Adrenal gland (tissue), 9 donors: ENCODE measurements at regions not wholly inside any gene's neighbourhood (a gene's known extent, or its start where the extent isn't known, plus 50 kb on each side); places are given as distances from the start of the nearest gene placed in this dataset.
"Not testable (repeated sequence)": the region's sequence is repeated elsewhere in the genome, so short reads cannot be mapped to it uniquely, and the experiment has no call there.

Source experiments
- DNase-seq, 7 donors: peaks; one replicate each; pipeline ENCODE4 v3.0.0-alpha.2; 2019 to 2020
- H3K27ac ChIP-seq, 5 donors: fragments of 200-600 bp; sonication (generic) in 4 of 5; 1 replicate in 3 of 5; 2 replicates in 2 of 5; pipeline versions ENCODE4 v1.5.1 to v1.8.0; 2016 to 2020; ENCODE audit warnings: mild to moderate bottlenecking in 1 of 5
- H3K27me3 ChIP-seq: fragments of 200-600 bp; 2 replicates; pipeline ENCODE4 v1.8.0; 2021
- H3K36me3 ChIP-seq, 2 donors: fragments of 200-600 bp; replicated peaks in 1 of 2; 1 replicate in 1 of 2; 2 replicates in 1 of 2; pipeline versions ENCODE4 v1.5.1 to v1.8.0; 2018 to 2022
- H3K4me1 ChIP-seq, 2 donors: fragments of 200-600 bp; replicated peaks in 1 of 2; 1 replicate in 1 of 2; 2 replicates in 1 of 2; pipeline versions ENCODE4 v1.5.1 to v1.8.0; 2018 to 2021
- H3K4me3 ChIP-seq, 4 donors: fragments of 200-600 bp; sonication (generic) in 3 of 4; one replicate each; pipeline ENCODE4 v1.5.1; 2016 to 2018
- H3K9me3 ChIP-seq, 3 donors: fragments of 200-600 bp; sonication (generic) in 1 of 3; replicated peaks in 1 of 3; 1 replicate in 2 of 3; 2 replicates in 1 of 3; pipeline versions ENCODE4 v1.5.1 to v1.8.0; 2016 to 2021
- POLR2A ChIP-seq, 2 donors: fragments of 450-650 bp; IDR thresholded peaks; one replicate each; pipeline ENCODE4 v1.6.1; 2017; ENCODE audit warnings: antibody characterized with exemption in 2 of 2, mild to moderate bottlenecking in 2 of 2, moderate library complexity in 1 of 2
- WGBS, 4 donors: extraction: QIAGEN DNeasy Blood & Tissue Kit in 2 of 4; methylation state at CpG; one replicate each; pipeline versions ENCODE4 v1.1.5 to v1.1.7; 2013 to 2017; 5-methylcytosine and 5-hydroxymethylcytosine counted together
- intact Hi-C, 2 donors: fragments of 100-400 bp; cut with DNase I; formaldehyde crosslinking; loops; one replicate each; pipeline versions ENCODE4 v1.14.1 to v1.15.0; 2022 to 2023
- TF ChIP-seq, protein P1 (sequence below), 6 experiments: fragments of 450-650 bp in 4 of 6; fragments of 200-600 bp in 2 of 6; sonication (generic) in 1 of 6; IDR thresholded peaks; 1 replicate in 5 of 6; 2 replicates in 1 of 6; pipeline versions ENCODE4 v1.5.1 to v1.8.0; 2016 to 2021; ENCODE audit warnings: antibody characterized with exemption in 6 of 6, mild to moderate bottlenecking in 2 of 6, moderate library complexity in 1 of 6
- donor health status: healthy with polysubstance abuse.
- donor health status: Bipolar disorder and iron deficiency.
- donor health status: DM: yes; HTN: yes; CAD: no.
- donor health status: DM: no; HTN: no; CAD: no.
- donor health status: DM: no; HTN: no; CAD: no.

DNA sequence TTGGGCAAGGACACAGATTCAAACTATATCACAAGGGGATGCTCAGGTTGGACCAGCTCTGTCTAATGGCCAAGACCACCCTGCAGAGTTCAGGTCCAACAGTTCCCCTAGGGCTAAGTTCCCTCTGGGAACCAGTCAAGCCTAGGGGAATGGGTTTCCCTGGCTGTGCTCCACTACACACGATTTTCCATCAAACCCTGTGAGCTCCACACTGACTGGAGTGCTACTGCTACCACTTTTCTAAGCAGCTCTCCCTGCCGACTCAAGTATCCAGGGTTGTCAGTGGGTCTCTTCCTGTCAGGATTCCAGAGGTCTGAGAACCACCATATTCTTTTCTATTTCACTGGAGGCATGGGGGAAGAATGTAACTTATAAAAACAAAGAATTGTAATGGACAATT, 280.4 kb upstream of the COL3A1 start:
- 62 to 78% (median 66%) methylated on average over 2 of the region's 2 CpGs for WGBS, 4 donors
- Histone ChIP-seq H3K9me3 (no peaks in the 10 kb centered on the region), H3K27me3 (no peaks in the 10 kb centered on the region), H3K4me1 (no peaks in the 10 kb centered on the region), H3K36me3 (no peaks in the 10 kb centered on the region), H3K27ac (no peak overlapping the region), H3K4me3 (no peak overlapping the region)
- intact Hi-C loops = no loop called here
- TF ChIP-seq, protein P1, sequence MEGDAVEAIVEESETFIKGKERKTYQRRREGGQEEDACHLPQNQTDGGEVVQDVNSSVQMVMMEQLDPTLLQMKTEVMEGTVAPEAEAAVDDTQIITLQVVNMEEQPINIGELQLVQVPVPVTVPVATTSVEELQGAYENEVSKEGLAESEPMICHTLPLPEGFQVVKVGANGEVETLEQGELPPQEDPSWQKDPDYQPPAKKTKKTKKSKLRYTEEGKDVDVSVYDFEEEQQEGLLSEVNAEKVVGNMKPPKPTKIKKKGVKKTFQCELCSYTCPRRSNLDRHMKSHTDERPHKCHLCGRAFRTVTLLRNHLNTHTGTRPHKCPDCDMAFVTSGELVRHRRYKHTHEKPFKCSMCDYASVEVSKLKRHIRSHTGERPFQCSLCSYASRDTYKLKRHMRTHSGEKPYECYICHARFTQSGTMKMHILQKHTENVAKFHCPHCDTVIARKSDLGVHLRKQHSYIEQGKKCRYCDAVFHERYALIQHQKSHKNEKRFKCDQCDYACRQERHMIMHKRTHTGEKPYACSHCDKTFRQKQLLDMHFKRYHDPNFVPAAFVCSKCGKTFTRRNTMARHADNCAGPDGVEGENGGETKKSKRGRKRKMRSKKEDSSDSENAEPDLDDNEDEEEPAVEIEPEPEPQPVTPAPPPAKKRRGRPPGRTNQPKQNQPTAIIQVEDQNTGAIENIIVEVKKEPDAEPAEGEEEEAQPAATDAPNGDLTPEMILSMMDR (IDR thresholded peaks at IDR 0.05) = no peak
- TF ChIP-seq POLR2A (IDR thresholded peaks at IDR 0.05) = no peak
- no peak for DNase-seq

- no peaks in the 10 kb centered on the region for H3K36me3 ChIP-seq
- intact Hi-C loops = no loop called here
- H3K27me3 ChIP-seq = no peaks in the 10 kb centered on the region
- no peak for TF ChIP-seq POLR2A (IDR thresholded peaks at IDR 0.05)
- TF ChIP-seq, protein P1 (IDR thresholded peaks at IDR 0.05) = no peak
- no peak overlapping the region for H3K27ac ChIP-seq
- no peak overlapping the region for H3K4me3 ChIP-seq
- H3K4me1 ChIP-seq = no peaks in the 10 kb centered on the region
- no peak for DNase-seq
- no peaks in the 10 kb centered on the region for H3K9me3 ChIP-seq
- 46 to 59% (median 53%) methylated on average over 3 of the region's 3 CpGs for WGBS, 4 donors
Measured at GRCh38 chr2:188695953-188696352, 278.2 kb upstream of the COL3A1 start.

DNA sequence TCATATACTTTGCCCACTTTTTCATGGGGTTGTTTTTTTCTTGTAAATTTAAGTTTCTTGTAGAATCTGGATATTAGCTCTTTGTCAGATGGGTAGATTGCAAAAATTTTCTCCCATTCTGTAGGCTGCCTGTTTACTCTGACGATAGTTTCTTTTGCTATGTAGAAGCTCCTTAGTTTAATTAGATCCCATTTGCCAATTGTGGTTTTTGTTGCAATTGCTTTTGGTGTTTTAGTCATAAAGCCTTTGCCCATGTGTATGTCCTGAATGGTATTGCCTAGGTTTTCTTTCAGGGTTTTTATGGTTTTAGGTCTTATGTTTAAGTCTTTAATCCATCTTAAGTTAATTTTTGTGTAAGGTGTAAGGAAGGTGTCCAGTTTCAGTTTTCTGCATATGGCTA, 276.0 kb upstream of the COL3A1 start:
- H3K4me3 ChIP-seq, H3K4me1 ChIP-seq, DNase-seq, H3K27me3 ChIP-seq, H3K9me3 ChIP-seq, intact Hi-C loops, H3K36me3 ChIP-seq, H3K27ac ChIP-seq: not testable (repeated sequence)
- 76 to 93% (median 89%) methylated on average over 1 of the region's 1 CpG for WGBS, 4 donors

GRCh38 chr2:188701836-188702235, 272.3 kb upstream of the COL3A1 start:
- 60 to 74% (median 67%) methylated on average over 2 of the region's 2 CpGs for WGBS, 4 donors
- no peaks in the 10 kb centered on the region for H3K9me3 ChIP-seq
- H3K36me3 ChIP-seq = no peaks in the 10 kb centered on the region
- intact Hi-C loops = no loop called here
- H3K27me3 ChIP-seq = no peaks in the 10 kb centered on the region
- TF ChIP-seq, protein P1 (IDR thresholded peaks at IDR 0.05) = no peak
- TF ChIP-seq POLR2A (IDR thresholded peaks at IDR 0.05) = no peak
- DNase-seq = no peak
- H3K4me3 ChIP-seq = no peak overlapping the region
- H3K4me1 ChIP-seq = no peaks in the 10 kb centered on the region
- H3K27ac ChIP-seq = no peak overlapping the region

GRCh38 chr2:188705191-188705590, 269.0 kb upstream of the COL3A1 start:
- TF ChIP-seq, protein P1 (IDR thresholded peaks at IDR 0.05) = no peak
- no peak for TF ChIP-seq POLR2A (IDR thresholded peaks at IDR 0.05)
- WGBS, 4 donors = 82 to 90% (median 86%) methylated on average over 2 of the region's 2 CpGs
- Histone ChIP-seq H3K4me1 (no peaks in the 10 kb centered on the region), H3K9me3 (no peaks in the 10 kb centered on the region), H3K27me3 (no peaks in the 10 kb centered on the region), H3K27ac (no peak overlapping the region), H3K36me3 (no peaks in the 10 kb centered on the region), H3K4me3 (no peak overlapping the region)
- intact Hi-C loops = no loop called here
- no peak for DNase-seq
